ENCODE measurements at regions not wholly inside any gene's neighbourhood (a gene's known extent, or its start where the extent isn't known, plus 50 kb on each side); places are given as distances from the start of the nearest gene placed in this dataset.

- TF ChIP-seq CTCF (IDR thresholded peaks at IDR 0.05; ENCODE audit: low read depth, low read length): no peak
- TF ChIP-seq EZH2phosphoT487 (IDR thresholded peaks at IDR 0.05; ENCODE audit: low read depth): no peak
These were observed 155.0 kb upstream of the RTL1 start for GRCh38 chr14:101058571-101058970.

Measured in OCI-LY3 (cell line).